Stimulated activated CD4-positive, alpha-beta T cell treated with anti-CD3 and anti-CD28 coated beads, Interleukin-12 subunit alpha, Interleukin-12 subunit beta, amount 100 ng/mL, for 48 hours (primary cell): ENCODE measurements at regions not wholly inside any gene's neighbourhood (a gene's known extent, or its start where the extent isn't known, plus 50 kb on each side); places are given as distances from the start of the nearest gene placed in this dataset.

Experiments used
- DNase-seq, 3 donors: peaks; one replicate each; pipeline ENCODE4 v3.0.0-alpha.2; 2020; ENCODE audit warnings: low read depth in 2 of 3, low spot score in 1 of 3

DNA sequence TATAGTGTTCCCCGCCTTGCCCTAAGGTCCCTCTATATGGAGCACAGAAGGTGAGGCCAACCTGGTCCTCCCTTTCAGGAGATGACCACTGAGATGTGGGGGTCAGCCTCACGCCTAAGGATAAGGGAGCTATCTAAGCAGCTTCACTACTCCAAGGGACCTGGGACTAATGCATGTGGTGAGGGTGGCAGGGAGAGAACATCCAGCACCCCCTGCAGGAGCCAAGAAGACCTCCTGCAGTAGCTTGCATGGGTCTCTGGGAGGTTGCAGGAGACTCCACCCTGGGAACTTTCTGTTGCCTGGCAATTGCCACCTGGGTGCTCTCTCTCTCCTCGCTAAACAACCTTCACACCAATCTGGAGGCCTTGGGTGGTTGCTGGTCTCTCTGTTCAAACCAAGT is 93.0 kb upstream of the KLHL29 start:
- DNase-seq, result no peak

DNA sequence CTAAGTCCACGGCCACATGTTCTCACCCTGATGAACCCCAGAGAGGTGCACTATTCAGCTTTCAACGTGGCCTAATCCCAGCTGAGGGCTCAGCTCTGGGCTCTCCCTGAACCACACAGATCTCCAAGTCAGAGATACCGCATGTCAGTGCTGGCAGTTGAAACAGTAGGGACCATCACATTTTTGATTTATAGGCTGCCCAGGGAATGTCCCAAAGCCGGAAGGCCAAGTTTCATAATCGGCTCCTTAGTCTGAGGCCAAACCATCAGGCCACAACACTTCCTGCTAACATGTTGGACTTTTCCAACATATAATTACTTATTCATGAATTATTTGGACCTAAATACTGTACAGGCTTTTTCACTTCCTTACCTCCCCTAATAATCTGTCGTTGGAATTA is 91.9 kb upstream of the KLHL29 start:
- no peak for DNase-seq

DNA sequence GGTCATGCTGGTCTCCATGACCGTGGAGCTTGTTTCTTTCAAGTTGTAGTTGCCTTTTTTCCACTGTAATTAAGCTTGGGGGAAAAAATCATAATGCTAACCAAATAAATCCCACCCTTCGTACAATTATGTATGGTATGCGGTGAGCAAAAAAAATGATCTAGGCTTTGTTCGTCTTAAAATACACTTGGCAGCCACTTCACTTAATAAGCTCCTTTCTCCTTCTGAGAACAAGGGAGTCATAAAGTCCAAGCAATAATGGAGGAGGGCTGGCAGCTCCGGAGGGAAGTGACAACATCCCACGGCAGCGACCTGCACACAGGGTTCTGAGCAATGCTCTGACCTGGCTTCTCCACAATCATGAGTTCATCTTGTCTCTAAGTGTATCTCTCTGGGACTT is 91.2 kb upstream of the KLHL29 start:
- no peak for DNase-seq

DNA sequence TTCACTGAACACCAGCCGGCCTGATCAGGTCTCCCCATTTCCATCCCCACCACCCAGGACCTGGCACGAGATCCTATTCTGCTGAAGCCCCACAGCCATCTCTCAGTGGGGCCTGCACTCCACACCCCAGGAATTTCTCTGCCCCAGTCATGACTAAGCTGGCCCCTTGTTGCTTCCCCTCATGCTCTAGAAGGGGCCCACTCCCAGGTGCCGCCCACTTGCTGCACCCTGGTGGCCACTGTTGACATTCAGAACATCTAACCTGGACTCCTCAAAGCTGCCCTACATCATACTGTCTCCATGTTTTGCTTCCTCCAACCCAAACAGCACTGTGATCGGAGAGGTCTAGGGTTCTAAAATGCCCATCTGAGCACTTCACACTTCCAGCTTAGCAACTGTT is 90.7 kb upstream of the KLHL29 start:
- DNase-seq, result no peak

DNA sequence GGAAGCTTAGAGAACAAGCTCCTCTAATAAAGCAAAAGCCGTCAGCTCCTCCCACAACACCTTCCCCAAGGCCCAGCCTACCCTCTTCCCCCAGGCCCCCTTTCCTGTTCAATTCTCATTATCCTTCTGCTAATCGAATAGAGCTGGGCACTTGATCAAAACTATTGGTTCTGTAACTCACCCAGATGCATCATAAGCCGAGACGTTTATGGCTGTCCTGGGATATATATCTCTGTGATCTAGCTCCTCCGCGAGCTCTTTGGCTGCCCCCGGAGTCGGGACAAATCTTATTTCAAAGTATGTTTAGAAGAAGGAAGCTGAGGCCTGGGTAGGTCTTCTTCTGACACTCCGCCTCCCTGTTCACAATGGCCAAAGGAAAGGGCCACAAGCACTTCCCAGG is 88.3 kb upstream of the KLHL29 start:
- DNase-seq, result no peak

DNA sequence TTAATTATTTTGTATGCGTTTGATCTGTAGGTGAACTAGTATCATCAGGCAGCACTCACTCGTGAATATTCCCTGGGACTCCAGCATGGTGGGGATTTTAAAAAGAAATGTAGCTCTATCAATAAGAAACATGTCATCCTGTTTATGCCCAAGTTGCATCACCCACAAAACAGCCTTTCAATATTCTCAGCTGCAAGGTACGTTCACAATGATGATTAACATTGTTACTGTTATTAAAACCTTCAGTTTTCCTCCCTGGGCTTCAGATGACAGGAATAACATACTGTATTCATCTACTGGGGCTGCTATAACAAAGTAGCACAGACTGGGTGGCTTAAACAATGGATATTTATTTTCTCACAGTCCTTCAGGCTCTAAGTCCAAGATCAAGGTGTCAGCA is 87.9 kb upstream of the KLHL29 start:
- DNase-seq, result no peak

DNA sequence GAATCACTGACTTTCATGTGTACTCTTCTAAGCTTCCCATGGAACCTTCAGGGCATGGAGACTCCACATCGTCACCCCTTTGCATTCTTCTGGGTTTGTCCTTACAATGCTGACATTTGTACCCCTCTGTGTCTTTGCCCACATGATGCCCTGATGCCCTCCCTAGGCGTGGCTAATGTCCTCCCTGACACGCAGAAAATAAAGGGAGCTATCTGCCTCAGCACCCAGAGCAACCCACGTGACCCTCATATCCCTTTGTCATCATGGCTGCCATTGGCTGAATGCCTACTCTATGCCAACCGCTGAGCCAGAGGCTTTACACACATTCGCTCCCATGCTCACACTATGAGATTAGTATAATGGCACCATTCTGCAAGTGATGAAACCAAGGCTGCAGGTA is 86.4 kb upstream of the KLHL29 start:
- DNase-seq, result no peak

DNA sequence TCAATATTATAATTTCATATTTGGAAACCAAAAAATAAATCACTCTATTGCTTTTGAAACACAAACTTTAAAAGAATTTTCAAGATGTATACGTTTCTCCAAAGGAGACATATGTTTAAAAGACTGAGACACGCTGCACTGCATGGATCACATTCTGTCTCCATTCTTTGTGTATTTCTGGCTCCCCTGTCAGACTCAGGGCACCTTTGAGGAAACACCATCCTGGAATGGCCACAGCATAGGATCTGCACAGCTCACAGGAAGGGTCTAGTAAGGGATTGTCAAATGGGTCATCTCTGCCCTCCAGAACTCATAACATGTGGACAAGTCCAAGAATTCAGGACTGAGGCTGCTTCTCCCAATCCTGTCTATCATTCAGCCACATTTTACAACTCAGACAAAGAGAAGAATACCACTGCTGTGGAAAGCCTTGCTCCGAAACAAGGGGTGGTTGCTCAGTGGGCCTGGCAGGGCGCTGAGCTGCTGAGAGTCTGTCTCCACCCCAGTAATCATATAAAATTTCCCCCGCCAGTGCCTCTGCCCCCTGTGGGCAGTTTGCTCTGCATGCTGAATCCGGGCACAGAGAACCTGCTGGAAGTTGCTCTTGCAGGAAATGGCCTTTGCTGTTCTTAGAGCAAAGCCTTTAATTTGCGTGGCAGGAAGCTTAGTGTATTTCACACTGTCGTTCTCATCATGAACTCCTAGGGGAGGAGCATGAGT is 85.3 kb upstream of the KLHL29 start:
- no peak for DNase-seq

DNA sequence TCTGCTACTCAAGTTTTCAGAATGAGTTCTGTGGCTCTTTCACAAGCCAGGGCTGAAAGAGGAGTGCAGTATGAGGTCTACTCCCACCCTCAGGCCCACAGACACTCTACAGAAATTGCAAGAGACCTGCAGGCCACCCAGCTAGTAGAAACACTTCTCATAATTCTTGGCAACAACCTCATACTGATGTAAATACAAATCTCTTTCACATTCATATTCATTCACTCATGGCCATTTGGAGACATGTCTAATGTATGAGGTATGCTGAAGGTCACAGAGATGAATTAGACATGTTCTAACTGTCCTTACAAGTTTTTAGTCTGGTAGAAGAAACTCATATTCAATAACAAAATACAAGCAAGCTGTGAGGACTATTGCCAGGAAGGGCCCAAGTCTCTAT is 83.8 kb upstream of the KLHL29 start:
- no peak for DNase-seq

DNA sequence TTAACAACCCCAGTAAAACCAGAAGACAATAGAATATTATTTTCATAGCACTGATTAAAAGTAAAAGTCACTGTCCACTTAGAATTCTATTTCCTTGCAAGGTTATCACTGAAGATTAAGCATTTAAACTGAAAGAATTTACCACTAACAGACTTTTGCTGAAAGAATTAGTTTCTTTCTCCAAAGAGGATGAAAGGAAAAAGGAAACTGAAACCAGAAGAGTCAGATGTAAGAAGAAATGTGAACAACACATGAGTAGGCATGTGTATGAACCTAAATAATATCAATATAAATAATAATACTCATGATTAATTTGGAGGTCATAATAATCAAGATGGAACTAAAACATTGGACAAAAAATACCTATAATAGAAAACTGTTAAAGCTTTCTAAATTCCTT is 82.4 kb upstream of the KLHL29 start:
- DNase-seq, result no peak

DNA sequence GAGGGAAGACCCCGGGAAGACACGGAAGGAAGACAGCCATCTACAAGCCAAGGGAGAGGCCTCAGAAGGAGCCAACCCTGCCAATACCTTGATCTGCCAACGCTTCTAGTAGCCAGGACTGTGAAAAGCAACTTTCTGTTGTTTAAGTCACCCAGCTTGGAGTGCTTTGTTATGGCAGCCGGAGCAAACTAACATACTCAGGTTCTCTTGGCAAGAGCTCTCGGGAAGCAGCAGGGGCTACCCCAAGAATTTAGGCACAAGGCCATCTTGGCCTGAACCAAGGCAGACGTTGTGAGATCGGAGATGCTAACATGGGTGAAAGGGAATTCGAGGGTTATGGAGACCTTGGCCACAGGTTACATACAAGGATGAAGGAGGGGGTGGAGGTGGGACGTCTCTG is 78.6 kb upstream of the KLHL29 start:
- no peak for DNase-seq

DNA sequence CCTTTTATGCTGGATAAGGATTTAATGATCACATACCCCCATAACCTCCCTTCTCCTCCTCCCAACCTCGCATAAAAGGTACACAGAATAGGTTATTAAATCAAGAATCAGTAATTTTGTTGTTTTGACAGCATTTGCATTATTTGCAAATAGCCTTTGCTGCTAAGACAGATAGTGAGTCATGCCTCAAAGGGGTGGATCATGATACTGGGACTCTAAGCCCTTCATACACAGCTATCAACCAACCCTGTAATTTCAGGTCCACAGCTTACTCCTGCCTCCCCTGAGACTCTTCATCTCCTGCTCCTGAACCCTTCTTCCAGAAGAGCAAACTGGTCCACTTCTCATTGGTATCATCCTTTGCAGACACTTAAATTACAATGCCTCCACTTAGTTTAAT is 73.8 kb upstream of the KLHL29 start:
- DNase-seq, result no peak

DNA sequence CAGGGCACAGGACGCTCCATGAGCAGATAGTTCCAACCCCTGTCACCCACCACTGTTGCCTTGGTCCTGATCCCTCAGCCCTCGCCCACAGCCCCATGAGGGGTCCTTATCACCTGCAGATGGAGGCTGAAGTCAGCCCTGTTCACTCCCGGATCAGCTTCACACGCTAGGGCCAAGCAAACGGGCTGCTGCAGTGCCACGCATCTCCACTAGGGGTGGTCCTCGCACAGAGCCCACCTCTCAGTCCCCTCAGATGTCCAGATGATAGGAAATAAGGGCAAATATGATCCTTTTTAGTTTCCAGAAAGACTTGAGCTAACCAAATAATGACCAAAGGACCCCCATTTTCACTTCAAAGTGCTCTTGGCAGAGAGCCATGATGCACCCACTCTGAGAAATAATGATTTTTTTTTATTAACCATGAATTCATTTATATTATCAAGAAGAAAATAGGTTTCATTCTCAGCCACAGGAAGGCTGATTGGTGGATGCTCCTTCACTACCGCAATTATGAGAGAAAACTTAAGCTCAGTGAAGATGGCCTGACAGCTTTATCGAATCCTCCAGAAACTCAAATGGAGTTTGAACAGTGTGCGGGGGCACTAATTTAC is 71.9 kb upstream of the KLHL29 start:
- DNase-seq, result peak in 2 of 3 donors; percentile 7 to 20

DNA sequence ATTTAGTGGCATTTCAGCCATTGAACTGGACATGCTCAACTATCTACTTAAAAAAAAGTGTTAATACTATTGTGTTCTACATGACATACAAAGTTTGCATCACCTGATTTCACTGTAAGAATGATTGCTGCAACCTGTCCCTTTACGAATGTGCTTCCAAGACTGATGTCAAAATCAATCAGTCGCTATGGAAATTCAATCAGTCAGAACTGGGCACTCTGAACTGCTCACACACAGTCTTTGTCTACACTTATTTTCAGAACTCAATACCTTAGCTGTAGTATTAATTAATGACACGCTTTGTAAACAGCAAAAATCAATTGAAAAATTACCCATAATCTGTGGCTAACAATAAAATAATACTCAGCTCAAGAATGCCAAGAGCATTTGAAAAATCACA is 70.3 kb upstream of the KLHL29 start:
- DNase-seq, result no peak

DNA sequence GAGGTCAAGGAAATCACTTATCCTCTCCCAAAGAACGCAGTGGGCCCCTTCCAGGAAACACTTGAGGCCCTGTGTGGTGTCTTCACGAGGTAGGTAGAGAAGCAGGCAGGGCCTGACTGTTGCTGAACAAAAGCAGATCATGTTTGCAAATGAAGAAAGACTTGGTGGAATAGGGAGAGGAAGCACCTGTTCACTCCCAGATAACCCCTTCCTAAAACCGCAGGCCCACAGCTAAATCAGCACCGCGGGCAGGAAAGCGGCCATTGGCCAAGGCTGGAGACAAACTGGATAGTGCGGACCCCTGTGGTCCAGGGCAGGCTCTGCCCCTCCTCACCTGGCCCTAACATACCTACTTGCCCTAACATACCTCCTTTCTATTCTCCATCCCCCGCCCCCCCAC is 64.9 kb upstream of the KLHL29 start:
- no peak for DNase-seq

DNA sequence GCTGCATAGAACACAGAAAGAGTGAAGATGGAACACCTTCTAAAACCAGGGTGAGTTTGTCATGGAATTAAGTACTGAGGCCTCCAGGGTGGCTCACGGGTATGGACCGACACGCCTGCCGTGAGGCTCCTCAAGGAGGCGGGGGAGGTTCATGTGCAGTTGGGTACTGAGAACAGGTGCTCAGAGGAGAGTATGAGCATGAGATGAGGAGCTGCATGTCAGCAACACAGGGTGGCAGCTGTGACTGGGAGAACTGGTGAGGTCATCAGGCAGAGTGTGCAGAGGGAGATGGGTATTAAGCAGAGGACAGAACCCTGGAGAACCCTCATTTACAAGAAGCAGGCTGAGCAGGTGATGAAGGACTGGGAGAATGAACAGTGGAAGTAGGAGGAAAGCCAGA is 63.2 kb upstream of the KLHL29 start:
- no peak for DNase-seq

DNA sequence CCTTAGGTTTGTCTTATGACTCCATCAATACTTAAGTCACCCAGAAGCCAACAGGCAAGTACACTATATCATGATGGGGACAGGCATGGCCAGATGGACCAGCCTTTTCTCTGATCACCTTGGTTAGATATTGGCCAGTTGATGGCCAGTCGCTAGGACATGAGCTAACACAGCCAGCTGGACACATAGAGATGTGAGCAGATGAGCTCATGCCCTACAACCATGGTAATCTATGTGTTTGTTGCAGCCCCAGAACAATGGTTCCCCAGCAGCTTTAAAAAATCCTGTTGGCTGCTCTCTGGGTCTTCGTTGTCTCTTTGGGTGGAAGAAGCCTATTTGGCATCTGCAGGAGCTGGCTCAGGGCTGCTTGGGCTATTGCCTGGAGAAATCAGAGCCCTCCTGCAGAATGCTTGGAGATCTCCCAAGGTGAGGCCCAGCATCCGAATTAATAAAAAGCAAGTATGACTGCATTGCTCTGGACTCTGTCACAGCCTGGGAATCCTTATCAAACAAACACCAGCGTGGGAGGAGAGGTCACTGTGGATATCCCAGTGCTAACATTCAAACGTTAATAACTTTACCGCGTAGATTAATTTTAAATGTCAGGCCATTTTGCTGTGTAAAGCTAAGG is 62.3 kb upstream of the KLHL29 start:
- no peak for DNase-seq

DNA sequence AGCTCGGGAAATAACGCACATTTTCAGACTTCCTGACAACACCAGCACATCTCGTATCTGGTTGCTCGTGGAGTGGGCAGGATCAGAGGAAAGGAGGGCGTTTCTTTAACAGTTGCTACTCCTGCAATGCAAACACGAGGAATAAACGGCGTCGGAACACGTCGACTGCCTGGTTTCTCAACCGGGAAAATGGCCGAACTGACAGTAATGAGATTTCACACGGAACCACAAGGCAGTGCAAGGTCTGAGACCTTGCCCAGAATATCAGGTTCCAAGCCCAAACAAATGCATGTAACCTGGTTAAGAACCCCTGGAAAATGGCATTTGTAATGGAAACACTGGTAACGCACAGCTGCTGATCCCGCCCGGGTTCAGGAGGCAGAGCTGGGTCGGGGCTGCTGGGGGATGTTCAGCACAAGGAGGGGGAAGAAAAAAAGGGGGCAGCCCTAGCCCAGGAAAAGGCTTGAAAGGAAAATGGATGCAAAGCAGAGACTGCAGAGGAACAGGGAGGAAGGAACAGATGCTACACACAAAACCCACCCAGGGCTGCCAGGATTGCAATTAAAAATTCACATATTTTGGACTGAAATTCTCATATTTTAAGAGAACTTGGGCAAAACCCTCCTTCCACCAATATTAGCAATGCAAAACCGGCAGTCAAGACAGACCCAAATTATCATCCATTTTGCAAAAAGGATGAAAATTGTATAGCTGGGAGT is 61.6 kb upstream of the KLHL29 start:
- no peak for DNase-seq

DNA sequence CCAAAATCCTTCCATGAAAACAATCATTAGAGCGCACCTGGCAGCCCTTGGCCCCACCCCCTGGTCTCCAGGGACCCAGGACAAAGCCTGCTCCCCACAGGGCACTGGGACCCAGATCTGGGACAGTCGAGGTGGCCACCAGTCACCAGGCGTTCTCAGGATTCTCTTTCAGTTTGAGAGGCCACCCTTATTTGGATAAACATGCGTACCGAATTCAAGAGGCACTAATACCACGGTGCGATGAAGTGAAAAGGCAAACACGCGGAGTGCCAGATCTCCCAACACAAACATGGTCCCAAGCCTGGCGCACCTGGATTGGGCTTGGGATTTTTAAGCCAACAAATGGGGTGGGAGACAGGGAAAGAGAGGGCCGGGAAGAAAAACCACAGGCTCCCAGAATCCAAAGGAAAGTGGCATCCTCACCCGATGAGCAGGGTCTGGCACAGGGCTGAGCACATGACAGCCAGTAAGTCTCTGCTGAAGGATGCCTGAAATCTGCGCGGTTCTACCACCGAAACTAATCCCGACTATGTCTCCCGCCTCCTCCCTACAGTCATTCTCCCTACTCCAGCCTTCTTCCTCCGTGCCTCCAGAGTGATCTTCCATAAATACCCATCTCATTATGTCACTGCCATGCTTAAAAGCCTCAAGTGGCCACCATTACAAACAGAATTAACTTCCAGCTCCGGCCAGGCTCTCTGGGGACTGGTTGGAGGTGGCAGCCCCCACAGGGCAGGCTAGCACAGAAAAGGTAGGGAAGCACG is 60.9 kb upstream of the KLHL29 start:
- DNase-seq, result no peak

DNA sequence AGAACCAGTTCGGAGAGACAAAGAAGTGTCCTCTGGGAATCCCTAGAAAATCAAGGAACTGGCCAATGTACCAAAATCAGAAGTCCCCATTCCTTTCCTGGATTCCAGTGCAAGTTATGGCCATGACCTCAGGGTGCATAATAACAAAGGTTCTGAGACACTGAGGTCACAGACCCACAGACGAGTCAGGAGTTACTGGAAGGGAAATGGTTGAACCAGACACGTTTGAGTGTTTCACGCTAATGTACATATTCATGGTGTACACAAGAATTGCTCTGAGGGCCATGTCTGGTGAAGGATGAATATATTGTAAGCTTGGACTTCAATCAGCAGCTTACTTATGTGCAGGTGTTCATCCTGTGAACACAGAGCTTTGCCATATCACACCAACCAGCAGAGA is 58.6 kb upstream of the KLHL29 start:
- no peak for DNase-seq

DNA sequence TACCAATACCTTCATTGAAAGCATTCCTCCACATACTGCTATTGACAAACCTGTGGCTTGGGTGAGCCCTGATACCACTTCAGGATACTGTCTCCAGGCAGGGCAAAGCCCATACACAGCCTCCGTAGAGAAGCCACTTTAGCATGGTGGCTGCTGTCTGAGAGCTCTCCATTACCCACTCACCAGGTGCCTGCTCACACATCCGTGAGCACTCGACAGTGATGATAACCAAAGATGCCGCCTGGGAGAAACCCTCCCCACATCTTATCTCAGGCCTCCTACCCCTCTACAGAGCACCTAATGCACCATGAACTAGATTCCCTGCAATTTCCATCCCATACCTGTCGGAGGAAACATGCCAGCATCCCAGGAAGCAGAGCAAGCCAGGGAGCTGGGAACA is 57.6 kb upstream of the KLHL29 start:
- no peak for DNase-seq
